ENCODE measurements at regions not wholly inside any gene's neighbourhood (a gene's known extent, or its start where the extent isn't known, plus 50 kb on each side); places are given as distances from the start of the nearest gene placed in this dataset.

GRCh38 chr6:106829451-106829850 is 145.1 kb downstream of the CD24 start:
- TF ChIP-seq EZH2 (IDR thresholded peaks at IDR 0.05) (no peak), POLR2AphosphoS5 (IDR thresholded peaks at IDR 0.05; ENCODE audit: borderline replicate concordance, low read depth, low read length) (no peak), FOXP2 (optimal IDR thresholded peaks at IDR 0.05; ENCODE audit: control extremely low read depth, extremely low read length, insufficient read depth) (no peak)
